Skin epidermis (tissue), 12 donors: ENCODE measurements at regions not wholly inside any gene's neighbourhood (a gene's known extent, or its start where the extent isn't known, plus 50 kb on each side); places are given as distances from the start of the nearest gene placed in this dataset.
A peak's percentile ranks its signal among the peaks of the same experiment; 100 is the strongest.
"Not testable (repeated sequence)": the region's sequence is repeated elsewhere in the genome, so short reads cannot be mapped to it uniquely, and the experiment has no call there.

ENCODE experiments used
- H3K27ac ChIP-seq, 21 experiments: fragments of 200-600 bp; sonication (generic) in 11 of 21; one replicate each; pipeline ENCODE4 v1.5.0; 2020; ENCODE audit warnings: mild to moderate bottlenecking in 3 of 21, inconsistent platforms in 2 of 21, moderate library complexity in 2 of 21
- H3K4me3 ChIP-seq, 7 experiments: fragments of 200-600 bp; sonication (generic) in 2 of 7; one replicate each; pipeline ENCODE4 v1.5.0; 2020; ENCODE audit warnings: inconsistent platforms in 2 of 7, mild to moderate bottlenecking in 2 of 7, moderate library complexity in 1 of 7

GRCh38 chr9:20242510-20243189 is 379.6 kb downstream of the MLLT3 start:
- Histone ChIP-seq H3K4me3 (no peak overlapping the region), H3K27ac (peak overlapping the region in 1 of 21 experiments; percentile 8)

GRCh38 chr9:20240498-20240897 is 381.8 kb downstream of the MLLT3 start:
- no peak overlapping the region for H3K4me3 ChIP-seq
- H3K27ac ChIP-seq, result no peak overlapping the region

GRCh38 chr9:20238921-20239320 is 383.4 kb downstream of the MLLT3 start:
- H3K27ac ChIP-seq, result no peak overlapping the region
- H3K4me3 ChIP-seq, result no peak overlapping the region

GRCh38 chr9:20237686-20238085 is 384.6 kb downstream of the MLLT3 start:
- H3K4me3 ChIP-seq, result no peak overlapping the region

GRCh38 chr9:20236676-20237075 is 385.6 kb downstream of the MLLT3 start:
- Histone ChIP-seq H3K27ac (peak overlapping the region in 2 of 21 experiments; percentile 9 to 55), H3K4me3 (no peak overlapping the region)

More at GRCh38 chr9:20237686-20238085, 384.6 kb downstream of the MLLT3 start:
- H3K27ac ChIP-seq, result peak overlapping the region in 4 of 21 experiments; percentile 9 to 55 (median 28)

- H3K27ac ChIP-seq, H3K4me3 ChIP-seq: not testable (repeated sequence)
These were observed 387.1 kb downstream of the MLLT3 start for GRCh38 chr9:20235206-20235605.

- no peak overlapping the region for H3K4me3 ChIP-seq
- no peak overlapping the region for H3K27ac ChIP-seq
These were observed 394.2 kb downstream of the MLLT3 start for GRCh38 chr9:20228096-20228495.

GRCh38 chr9:20227166-20227874 is 395.0 kb downstream of the MLLT3 start:
- Histone ChIP-seq H3K4me3 (no peak overlapping the region), H3K27ac (no peak overlapping the region)

GRCh38 chr9:20226345-20226744 is 396.0 kb downstream of the MLLT3 start:
- H3K27ac ChIP-seq, result no peak overlapping the region
- H3K4me3 ChIP-seq, result no peak overlapping the region

GRCh38 chr9:20225826-20226225 is 396.5 kb downstream of the MLLT3 start:
- Histone ChIP-seq H3K4me3 (no peak overlapping the region), H3K27ac (no peak overlapping the region)

GRCh38 chr9:20224756-20225155 is 397.5 kb downstream of the MLLT3 start:
- no peak overlapping the region for H3K27ac ChIP-seq
- H3K4me3 ChIP-seq, result no peak overlapping the region

- H3K4me3 ChIP-seq, result no peak overlapping the region
- H3K27ac ChIP-seq, result no peak overlapping the region
These were observed 402.0 kb downstream of the MLLT3 start for GRCh38 chr9:20220286-20220685.

- Histone ChIP-seq H3K27ac (no peak overlapping the region), H3K4me3 (no peak overlapping the region)
These were observed 402.9 kb downstream of the MLLT3 start for GRCh38 chr9:20219437-20219836.

GRCh38 chr9:20217596-20217995 is 404.7 kb downstream of the MLLT3 start:
- no peak overlapping the region for H3K4me3 ChIP-seq
- H3K27ac ChIP-seq, result no peak overlapping the region

- H3K27ac ChIP-seq, result no peak overlapping the region
These were observed 405.9 kb downstream of the MLLT3 start for GRCh38 chr9:20216438-20216837.

GRCh38 chr9:20215552-20215951 is 406.7 kb downstream of the MLLT3 start:
- Histone ChIP-seq H3K27ac (no peak overlapping the region), H3K4me3 (no peak overlapping the region)

More at GRCh38 chr9:20216438-20216837, 405.9 kb downstream of the MLLT3 start:
- no peak overlapping the region for H3K4me3 ChIP-seq

GRCh38 chr9:20212806-20213205 is 409.5 kb downstream of the MLLT3 start:
- Histone ChIP-seq H3K4me3 (no peak overlapping the region), H3K27ac (no peak overlapping the region)

GRCh38 chr9:20209391-20210340 is 412.6 kb downstream of the MLLT3 start:
- Histone ChIP-seq H3K4me3 (no peak overlapping the region), H3K27ac (peak overlapping the region in 1 of 21 experiments; percentile 10)

GRCh38 chr9:20208961-20209371 is 413.3 kb downstream of the MLLT3 start:
- Histone ChIP-seq H3K4me3 (no peak overlapping the region), H3K27ac (peak overlapping the region in 1 of 21 experiments; percentile 10)

- Histone ChIP-seq H3K27ac (no peak overlapping the region), H3K4me3 (no peak overlapping the region)
These were observed 414.1 kb downstream of the MLLT3 start for GRCh38 chr9:20208226-20208625.
